Activated CD4-positive, alpha-beta T cell treated with anti-CD3 and anti-CD28 coated beads for 48 hours (primary cell): ENCODE measurements at regions not wholly inside any gene's neighbourhood (a gene's known extent, or its start where the extent isn't known, plus 50 kb on each side); places are given as distances from the start of the nearest gene placed in this dataset.

ENCODE experiments used
- DNase-seq: peaks from one replicate; pipeline ENCODE4 v3.0.0-alpha.2; 2020

- DNase-seq = no peak
Measured at GRCh38 chr2:239640676-239641578, 240.1 kb upstream of the HDAC4 start.

- no peak for DNase-seq
Measured at GRCh38 chr2:239640210-239640609, 239.4 kb upstream of the HDAC4 start.

GRCh38 chr2:239639421-239640185 lies 238.8 kb upstream of the HDAC4 start:
- no peak for DNase-seq

GRCh38 chr2:239638376-239638775 lies 237.6 kb upstream of the HDAC4 start:
- no peak for DNase-seq

GRCh38 chr2:239636808-239637207 lies 236.0 kb upstream of the HDAC4 start:
- DNase-seq = no peak

GRCh38 chr2:239634769-239635168 lies 233.9 kb upstream of the HDAC4 start:
- DNase-seq = no peak

- peak; percentile 15 for DNase-seq
Measured at GRCh38 chr2:239630618-239631286, 229.9 kb upstream of the HDAC4 start.

- no peak for DNase-seq
Measured at GRCh38 chr2:239629926-239630617, 229.3 kb upstream of the HDAC4 start.

GRCh38 chr2:239626961-239627592 lies 226.3 kb upstream of the HDAC4 start:
- no peak for DNase-seq

- no peak for DNase-seq
Measured at GRCh38 chr2:239625971-239626734, 225.3 kb upstream of the HDAC4 start.

- DNase-seq = no peak
Measured at GRCh38 chr2:239625156-239625845, 224.5 kb upstream of the HDAC4 start.

- DNase-seq = no peak
Measured at GRCh38 chr2:239621611-239622010, 220.8 kb upstream of the HDAC4 start.

- DNase-seq = no peak
Measured at GRCh38 chr2:239619369-239619768, 218.5 kb upstream of the HDAC4 start.

GRCh38 chr2:239616729-239617128 lies 215.9 kb upstream of the HDAC4 start:
- no peak for DNase-seq

- no peak for DNase-seq
Measured at GRCh38 chr2:239612133-239612532, 211.3 kb upstream of the HDAC4 start.

GRCh38 chr2:239611222-239611795 lies 210.5 kb upstream of the HDAC4 start:
- DNase-seq = no peak

GRCh38 chr2:239610457-239611221 lies 209.8 kb upstream of the HDAC4 start:
- no peak for DNase-seq

GRCh38 chr2:239609607-239610310 lies 208.9 kb upstream of the HDAC4 start:
- DNase-seq = no peak

- no peak for DNase-seq
Measured at GRCh38 chr2:239609162-239609561, 208.3 kb upstream of the HDAC4 start.
